ENCODE measurements at regions not wholly inside any gene's neighbourhood (a gene's known extent, or its start where the extent isn't known, plus 50 kb on each side); places are given as distances from the start of the nearest gene placed in this dataset.

DNA sequence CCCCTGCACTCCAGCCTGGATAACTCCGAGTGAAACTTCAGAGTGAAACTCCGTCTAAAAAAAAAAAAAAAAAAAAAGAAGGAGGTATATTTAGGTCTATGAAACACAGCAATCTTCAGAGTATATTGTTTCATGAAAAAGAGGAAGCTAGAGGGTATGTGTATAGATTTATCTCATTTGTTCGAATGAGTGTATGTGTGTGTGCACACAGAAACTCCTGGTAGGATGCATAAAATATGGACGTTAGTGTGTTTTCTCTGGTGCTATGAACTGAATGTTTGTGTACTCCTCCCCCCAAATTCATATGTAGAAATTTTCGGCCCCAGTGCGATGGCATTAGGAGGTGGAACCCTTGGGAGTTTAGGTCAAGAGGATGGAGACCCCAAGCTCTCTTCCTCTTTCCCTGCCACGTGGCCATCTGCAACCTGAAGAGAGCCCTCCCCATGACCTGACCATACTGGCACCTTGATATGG, 98.6 kb upstream of the KLF13 start:
- no peak overlapping the region for H3K4me3 Mint-ChIP-seq
- no peaks in the 10 kb centered on the region for H3K4me1 Mint-ChIP-seq (ENCODE audit: low read depth)
- ATAC-seq (no peak), DNase-seq (no peak)
- H3K9me3 Mint-ChIP-seq = no peaks in the 10 kb centered on the region
- ChIA-PET POLR2A (no interaction called here), CTCF (no interaction called here)
- TF ChIP-seq, protein P1, sequence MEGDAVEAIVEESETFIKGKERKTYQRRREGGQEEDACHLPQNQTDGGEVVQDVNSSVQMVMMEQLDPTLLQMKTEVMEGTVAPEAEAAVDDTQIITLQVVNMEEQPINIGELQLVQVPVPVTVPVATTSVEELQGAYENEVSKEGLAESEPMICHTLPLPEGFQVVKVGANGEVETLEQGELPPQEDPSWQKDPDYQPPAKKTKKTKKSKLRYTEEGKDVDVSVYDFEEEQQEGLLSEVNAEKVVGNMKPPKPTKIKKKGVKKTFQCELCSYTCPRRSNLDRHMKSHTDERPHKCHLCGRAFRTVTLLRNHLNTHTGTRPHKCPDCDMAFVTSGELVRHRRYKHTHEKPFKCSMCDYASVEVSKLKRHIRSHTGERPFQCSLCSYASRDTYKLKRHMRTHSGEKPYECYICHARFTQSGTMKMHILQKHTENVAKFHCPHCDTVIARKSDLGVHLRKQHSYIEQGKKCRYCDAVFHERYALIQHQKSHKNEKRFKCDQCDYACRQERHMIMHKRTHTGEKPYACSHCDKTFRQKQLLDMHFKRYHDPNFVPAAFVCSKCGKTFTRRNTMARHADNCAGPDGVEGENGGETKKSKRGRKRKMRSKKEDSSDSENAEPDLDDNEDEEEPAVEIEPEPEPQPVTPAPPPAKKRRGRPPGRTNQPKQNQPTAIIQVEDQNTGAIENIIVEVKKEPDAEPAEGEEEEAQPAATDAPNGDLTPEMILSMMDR (IDR thresholded peaks at IDR 0.05) = no peak
- no peak overlapping the region for H3K27ac Mint-ChIP-seq
- H3K27me3 Mint-ChIP-seq = no peaks in the 10 kb centered on the region
- intact Hi-C loops (cut with micrococcal nuclease) = no loop called here
- H3K36me3 Mint-ChIP-seq (ENCODE audit: low read depth) = no peaks in the 10 kb centered on the region

DNA sequence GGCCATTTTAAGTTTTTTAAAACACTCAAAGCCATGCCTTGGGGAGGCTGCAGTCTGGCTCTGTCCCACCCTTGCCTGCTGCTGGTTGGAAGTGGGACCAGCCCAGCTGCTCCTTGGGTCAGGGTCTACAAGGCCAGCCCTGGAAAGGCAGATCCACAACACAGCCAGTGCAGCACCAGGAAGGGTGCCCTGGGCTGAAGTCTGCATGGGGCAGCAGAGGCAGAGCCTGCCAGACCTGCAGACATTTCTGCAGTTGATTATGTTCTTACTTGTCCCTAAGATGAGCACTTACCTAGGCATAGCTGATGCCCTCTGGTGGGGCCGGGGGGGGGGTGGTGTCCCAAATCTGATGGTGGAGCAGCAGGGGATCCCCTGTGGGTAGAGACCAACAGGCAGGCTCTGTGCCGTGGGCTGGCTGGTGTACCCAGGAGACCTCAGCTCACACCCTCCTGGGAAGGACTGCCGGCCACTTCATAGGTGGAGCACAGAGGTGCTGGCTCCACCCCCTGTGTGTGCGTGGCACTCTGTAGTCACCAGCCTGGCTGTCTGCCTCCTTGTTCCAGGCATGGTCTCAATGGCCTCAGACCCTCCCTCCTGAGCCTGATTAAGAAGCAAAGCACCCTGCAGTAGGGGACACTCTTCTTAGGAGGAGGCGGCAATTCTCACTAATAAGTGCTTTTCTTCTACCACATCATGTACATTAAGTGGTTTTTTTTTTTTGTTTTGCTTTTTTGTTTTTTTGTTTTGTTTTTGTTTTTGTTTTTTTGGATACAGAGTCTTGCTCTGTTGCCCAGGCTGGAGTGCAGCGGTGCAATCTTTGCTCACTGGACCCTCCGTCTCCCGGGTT, 97.4 kb upstream of the KLF13 start:
- TF ChIP-seq, protein P1 (IDR thresholded peaks at IDR 0.05) = no peak
- DNase-seq = no peak
- Mint-ChIP-seq H3K4me1 (ENCODE audit: low read depth) (no peaks in the 10 kb centered on the region), H3K9me3 (no peaks in the 10 kb centered on the region), H3K36me3 (ENCODE audit: low read depth) (no peaks in the 10 kb centered on the region), H3K27me3 (no peaks in the 10 kb centered on the region), H3K4me3 (no peak overlapping the region), H3K27ac (no peak overlapping the region)
- ChIA-PET POLR2A (no interaction called here), CTCF (interaction anchor here (1.1 kb wide), 1 partner anchor 15 kb away, joined by 3 read pairs; no protein-coding TSS in a partner anchor)
- ATAC-seq = no peak
- intact Hi-C loops (cut with micrococcal nuclease) = no loop called here

DNA sequence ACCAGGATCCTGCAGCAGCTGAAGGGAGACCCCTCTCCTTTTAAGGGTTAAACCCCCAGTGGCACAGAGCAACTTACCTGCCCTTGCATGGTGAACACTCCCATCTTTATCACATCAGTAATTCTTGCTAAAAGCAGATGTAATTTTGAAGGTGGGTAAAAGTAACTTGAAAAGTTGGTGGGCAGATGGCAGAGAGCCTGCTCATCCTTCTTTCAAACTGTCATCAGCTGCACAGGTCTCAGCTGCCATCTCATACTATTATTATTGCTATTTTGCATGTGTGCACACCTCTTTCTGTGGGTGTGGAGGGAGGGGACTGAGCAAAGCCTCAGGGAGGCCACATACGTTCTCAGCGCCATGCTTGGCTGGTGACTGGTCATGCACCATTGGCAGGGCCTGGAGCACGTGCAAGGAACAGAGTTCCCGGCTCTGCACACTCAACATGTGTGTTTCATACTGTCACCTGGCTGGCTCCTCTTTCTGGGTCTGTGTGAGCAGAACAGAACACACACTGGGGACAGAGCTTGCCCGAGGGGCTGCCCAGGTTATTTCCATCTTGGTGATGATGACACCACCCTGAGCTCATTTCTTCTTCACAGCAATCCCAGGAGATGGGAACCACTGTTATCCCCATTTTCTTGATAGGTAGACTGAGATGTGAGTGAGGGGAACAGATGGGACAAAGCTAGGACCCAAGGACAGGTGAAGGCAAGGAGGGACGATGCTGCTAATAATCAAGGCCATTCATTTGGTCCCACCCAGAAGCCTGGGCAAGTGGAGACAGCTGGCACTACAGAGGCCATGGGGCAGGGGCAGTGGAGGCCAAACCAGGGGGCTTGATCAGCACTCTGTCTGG, 95.8 kb upstream of the KLF13 start:
- ChIA-PET POLR2A (interaction anchor here (0.8 kb wide), 1 partner anchor 257 kb away, joined by 3 read pairs; no protein-coding TSS in a partner anchor), CTCF (interaction anchor here (1.0 kb wide), 1 partner anchor 12 kb away, joined by 3 read pairs; no protein-coding TSS in a partner anchor)
- Mint-ChIP-seq H3K9me3 (no peaks in the 10 kb centered on the region), H3K27ac (no peak overlapping the region), H3K27me3 (no peaks in the 10 kb centered on the region), H3K36me3 (ENCODE audit: low read depth) (no peaks in the 10 kb centered on the region), H3K4me3 (no peak overlapping the region), H3K4me1 (ENCODE audit: low read depth) (no peaks in the 10 kb centered on the region)
- intact Hi-C loops (cut with micrococcal nuclease) = no loop called here
- DNase-seq (no peak), ATAC-seq (peak; percentile 24)
- TF ChIP-seq, protein P1 (IDR thresholded peaks at IDR 0.05) = no peak

DNA sequence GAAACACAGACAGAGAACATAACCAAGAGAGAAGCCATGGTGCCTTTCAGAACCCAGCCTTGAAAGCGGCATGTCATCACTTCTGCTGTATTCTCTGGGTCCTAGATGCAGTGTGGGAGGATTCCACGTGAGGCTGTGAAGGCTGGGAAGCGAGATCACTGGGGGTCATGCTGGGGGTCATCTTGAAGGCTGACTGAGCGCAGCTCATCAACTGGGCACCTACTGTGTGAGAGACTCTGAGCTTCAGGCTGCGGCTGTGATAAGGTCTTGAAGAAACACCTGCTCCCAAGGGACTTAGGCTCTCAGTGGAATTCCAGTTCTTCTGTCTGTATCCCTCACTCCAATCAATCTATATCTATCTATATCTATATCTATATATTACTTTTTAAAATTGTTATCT, 91.8 kb upstream of the KLF13 start:
- H3K27me3 Mint-ChIP-seq = no peaks in the 10 kb centered on the region
- H3K4me3 Mint-ChIP-seq = no peak overlapping the region
- no peak for DNase-seq
- peaks cover 14% of the 10 kb centered on the region for H3K4me1 Mint-ChIP-seq (ENCODE audit: low read depth)
- no peaks in the 10 kb centered on the region for H3K36me3 Mint-ChIP-seq (ENCODE audit: low read depth)
- no peaks in the 10 kb centered on the region for H3K9me3 Mint-ChIP-seq
- no peak overlapping the region for H3K27ac Mint-ChIP-seq
- ChIA-PET POLR2A (no interaction called here), CTCF (interaction anchor here (1.4 kb wide), 1 partner anchor 17 kb away, joined by 3 read pairs; no protein-coding TSS in a partner anchor)
- no peak for ATAC-seq
- intact Hi-C loops (cut with micrococcal nuclease) = no loop called here
- TF ChIP-seq, protein P1 (IDR thresholded peaks at IDR 0.05) = no peak
